ENCODE measurements at regions not wholly inside any gene's neighbourhood (a gene's known extent, or its start where the extent isn't known, plus 50 kb on each side); places are given as distances from the start of the nearest gene placed in this dataset.

DNA sequence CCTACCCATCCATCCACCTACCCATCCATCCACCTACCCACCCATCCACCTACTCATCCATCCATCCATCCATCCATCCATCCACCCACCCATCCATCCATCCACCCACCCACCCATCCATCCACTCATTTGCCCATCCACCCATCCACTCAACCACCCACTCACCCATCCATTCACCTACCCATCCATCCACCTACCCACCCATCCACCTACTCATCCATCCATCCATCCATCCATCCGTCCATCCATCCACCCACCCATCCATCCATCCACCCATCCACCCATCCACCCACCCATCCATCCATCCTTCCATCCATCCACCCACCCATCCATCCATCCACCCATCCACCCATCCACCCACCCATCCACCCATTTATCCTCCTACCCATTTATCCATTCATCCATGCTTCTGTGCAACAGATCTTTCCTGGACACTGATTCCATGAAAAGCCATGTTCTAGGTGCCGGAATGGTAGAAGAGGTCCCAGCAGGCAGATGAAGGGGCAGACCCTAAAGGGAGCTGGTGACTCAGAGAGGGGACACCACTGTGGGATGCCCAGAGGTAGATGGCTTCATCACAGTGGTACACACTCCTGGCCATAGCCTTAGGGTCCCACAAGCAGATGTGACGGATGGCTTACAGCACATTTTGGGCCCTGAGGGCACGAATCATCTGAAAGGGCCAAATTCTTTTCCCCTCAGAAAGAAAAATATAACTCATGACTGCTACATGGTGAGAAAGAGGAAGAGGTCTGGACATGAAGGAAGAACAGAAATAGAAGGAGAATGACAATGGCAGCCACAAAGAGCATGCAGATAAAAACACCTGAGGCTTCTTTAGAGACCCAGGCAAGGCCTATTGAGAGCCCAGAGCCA, 76.0 kb downstream of the KCTD15 start:
- no peak for DNase-seq (ENCODE audit: low spot score in 2 of 2, unreplicated experiment in 2 of 2)
- H3K27me3 Mint-ChIP-seq (ENCODE audit: low read depth) = no peaks in the 10 kb centered on the region
- no peak overlapping the region for H3K4me3 Mint-ChIP-seq
- no peak overlapping the region for H3K27ac Mint-ChIP-seq
- TF ChIP-seq, protein P1, sequence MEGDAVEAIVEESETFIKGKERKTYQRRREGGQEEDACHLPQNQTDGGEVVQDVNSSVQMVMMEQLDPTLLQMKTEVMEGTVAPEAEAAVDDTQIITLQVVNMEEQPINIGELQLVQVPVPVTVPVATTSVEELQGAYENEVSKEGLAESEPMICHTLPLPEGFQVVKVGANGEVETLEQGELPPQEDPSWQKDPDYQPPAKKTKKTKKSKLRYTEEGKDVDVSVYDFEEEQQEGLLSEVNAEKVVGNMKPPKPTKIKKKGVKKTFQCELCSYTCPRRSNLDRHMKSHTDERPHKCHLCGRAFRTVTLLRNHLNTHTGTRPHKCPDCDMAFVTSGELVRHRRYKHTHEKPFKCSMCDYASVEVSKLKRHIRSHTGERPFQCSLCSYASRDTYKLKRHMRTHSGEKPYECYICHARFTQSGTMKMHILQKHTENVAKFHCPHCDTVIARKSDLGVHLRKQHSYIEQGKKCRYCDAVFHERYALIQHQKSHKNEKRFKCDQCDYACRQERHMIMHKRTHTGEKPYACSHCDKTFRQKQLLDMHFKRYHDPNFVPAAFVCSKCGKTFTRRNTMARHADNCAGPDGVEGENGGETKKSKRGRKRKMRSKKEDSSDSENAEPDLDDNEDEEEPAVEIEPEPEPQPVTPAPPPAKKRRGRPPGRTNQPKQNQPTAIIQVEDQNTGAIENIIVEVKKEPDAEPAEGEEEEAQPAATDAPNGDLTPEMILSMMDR (IDR thresholded peaks at IDR 0.05; ENCODE audit: unreplicated experiment) = no peak
- H3K36me3 Mint-ChIP-seq = no peaks in the 10 kb centered on the region
- no peaks in the 10 kb centered on the region for H3K9me3 Mint-ChIP-seq
- H3K4me1 Mint-ChIP-seq = peaks cover 18% of the 10 kb centered on the region

DNA sequence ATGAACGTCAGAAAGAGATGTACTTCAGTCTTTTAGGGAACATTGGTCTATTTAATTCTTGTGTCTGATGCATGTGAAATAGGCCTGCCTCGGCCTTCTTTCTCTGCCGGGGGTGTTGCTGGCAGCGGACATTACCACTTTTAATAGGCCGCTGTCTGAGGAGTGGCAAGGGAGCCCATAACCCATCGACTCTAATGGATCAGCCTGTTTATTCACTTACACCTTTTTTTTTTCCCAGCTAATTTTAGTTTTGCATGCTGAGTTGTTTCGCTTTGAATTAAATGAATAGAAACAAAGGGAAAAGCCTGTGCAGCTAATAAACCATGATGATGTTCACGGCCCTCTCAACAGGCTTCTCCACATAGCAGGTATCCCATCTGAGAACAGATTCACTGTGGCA, 78.4 kb downstream of the KCTD15 start:
- Mint-ChIP-seq H3K4me1 (peaks cover 1% of the 10 kb centered on the region), H3K27me3 (ENCODE audit: low read depth) (no peaks in the 10 kb centered on the region), H3K9me3 (no peaks in the 10 kb centered on the region), H3K27ac (no peak overlapping the region), H3K4me3 (no peak overlapping the region), H3K36me3 (no peaks in the 10 kb centered on the region)
- peak in 1 of 2 experiments; percentile 14 for DNase-seq (ENCODE audit: low spot score in 2 of 2, unreplicated experiment in 2 of 2)
- TF ChIP-seq, protein P1 (IDR thresholded peaks at IDR 0.05; ENCODE audit: unreplicated experiment) = no peak

DNA sequence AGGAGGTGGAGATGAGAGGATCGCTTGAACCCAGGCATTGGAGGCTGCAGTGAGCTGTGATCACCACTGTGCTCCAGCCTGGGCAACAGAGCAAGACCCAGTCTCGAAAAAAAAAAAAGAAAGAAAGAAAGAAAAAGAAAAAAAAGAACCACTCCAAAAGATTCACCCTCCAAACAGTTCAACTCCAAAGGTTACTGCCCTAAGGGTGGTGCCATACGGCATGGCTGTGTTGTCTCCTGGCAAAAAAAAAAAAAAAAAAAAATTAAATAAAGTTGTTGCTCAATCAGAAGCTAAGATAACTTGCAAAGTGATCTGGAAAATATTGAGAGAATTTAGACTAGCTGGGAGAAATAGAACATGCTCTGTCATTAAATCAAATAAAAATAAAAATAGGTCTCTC, 79.5 kb downstream of the KCTD15 start:
- H3K36me3 Mint-ChIP-seq = no peaks in the 10 kb centered on the region
- H3K4me1 Mint-ChIP-seq = peaks cover 6% of the 10 kb centered on the region
- H3K9me3 Mint-ChIP-seq = no peaks in the 10 kb centered on the region
- H3K27ac Mint-ChIP-seq = no peak overlapping the region
- no peak for DNase-seq (ENCODE audit: low spot score in 2 of 2, unreplicated experiment in 2 of 2)
- H3K4me3 Mint-ChIP-seq = no peak overlapping the region
- TF ChIP-seq, protein P1 (IDR thresholded peaks at IDR 0.05; ENCODE audit: unreplicated experiment) = no peak
- H3K27me3 Mint-ChIP-seq (ENCODE audit: low read depth) = no peaks in the 10 kb centered on the region

DNA sequence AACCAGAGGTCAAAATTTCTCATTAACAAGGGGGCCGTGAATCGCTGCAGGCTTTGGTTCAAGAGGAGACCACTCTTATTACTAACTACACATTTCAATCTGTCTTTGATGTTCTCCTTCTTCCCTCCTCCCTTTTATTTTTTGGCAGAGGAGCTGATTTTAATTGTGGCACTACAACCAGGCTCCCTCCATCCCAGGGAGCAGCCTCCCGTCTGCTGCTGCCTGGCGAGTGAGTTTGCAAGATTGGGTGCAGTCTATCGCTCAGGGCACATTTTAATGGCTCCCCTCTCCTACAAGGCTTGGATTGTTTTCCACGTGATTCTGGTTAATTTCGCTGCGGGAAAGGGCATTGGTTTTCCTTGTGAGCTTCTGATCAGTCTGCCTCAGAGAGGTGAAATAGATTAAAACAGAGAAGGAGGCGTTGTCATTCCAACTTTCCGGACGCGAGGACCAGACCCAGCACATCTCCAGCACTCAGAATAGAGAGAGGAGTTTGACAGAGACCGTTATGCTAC, 81.4 kb downstream of the KCTD15 start:
- TF ChIP-seq, protein P1 (IDR thresholded peaks at IDR 0.05; ENCODE audit: unreplicated experiment) = no peak
- no peak for DNase-seq (ENCODE audit: low spot score in 2 of 2, unreplicated experiment in 2 of 2)
- H3K36me3 Mint-ChIP-seq = no peaks in the 10 kb centered on the region
- H3K27ac Mint-ChIP-seq = no peak overlapping the region
- H3K9me3 Mint-ChIP-seq = no peaks in the 10 kb centered on the region
- peaks cover 6% of the 10 kb centered on the region for H3K4me1 Mint-ChIP-seq
- H3K4me3 Mint-ChIP-seq = no peak overlapping the region
- no peaks in the 10 kb centered on the region for H3K27me3 Mint-ChIP-seq (ENCODE audit: low read depth)

DNA sequence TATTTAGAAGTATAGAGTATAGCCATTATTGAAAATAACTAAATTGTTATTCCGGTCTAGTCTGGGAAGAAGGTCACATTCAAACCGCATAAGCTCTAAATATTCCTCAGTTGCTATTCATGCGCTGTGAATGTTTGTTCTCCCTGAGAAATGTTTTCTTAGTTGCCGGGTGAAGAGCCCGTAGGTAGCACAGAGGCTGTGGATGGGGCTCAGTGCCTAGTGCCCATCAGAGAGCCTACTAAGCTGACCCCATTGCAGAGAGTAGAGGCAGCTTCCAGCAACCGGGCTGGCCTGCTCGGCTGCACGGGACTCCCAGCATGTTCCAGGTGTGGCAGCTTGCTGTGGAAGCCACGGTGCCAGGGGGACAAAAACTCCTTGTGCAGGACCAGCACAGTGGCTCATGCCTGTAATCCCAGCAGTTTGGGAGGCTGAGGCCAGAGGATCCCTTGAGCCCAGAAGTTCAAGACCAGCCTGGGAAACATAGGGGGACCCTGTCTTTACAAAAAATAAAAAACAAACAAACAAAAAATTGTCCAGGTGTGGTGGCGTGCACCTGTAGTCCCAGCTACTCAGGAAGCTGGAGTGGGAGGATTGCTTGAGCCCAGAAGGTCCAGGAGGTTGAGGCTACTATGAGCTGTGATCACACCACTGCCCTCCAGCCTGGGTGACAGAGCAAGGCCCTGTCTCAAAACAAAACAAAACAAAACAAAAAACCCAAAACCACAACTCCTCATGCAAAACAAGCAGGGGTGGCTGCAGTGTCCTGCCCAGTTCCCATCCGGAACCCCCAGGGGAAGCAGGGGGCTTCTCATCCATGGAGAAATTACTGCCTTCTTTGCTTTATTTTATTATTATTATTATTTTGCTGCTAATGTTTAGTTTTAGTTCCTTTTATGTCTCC, 82.5 kb downstream of the KCTD15 start:
- Mint-ChIP-seq H3K36me3 (no peaks in the 10 kb centered on the region), H3K4me1 (peaks cover 11% of the 10 kb centered on the region), H3K27ac (no peak overlapping the region), H3K27me3 (ENCODE audit: low read depth) (no peaks in the 10 kb centered on the region), H3K4me3 (no peak overlapping the region), H3K9me3 (no peaks in the 10 kb centered on the region)
- TF ChIP-seq, protein P1 (IDR thresholded peaks at IDR 0.05; ENCODE audit: unreplicated experiment) = no peak
- no peak for DNase-seq (ENCODE audit: low spot score in 2 of 2, unreplicated experiment in 2 of 2)
